HUES48 (cell line): ENCODE measurements at regions not wholly inside any gene's neighbourhood (a gene's known extent, or its start where the extent isn't known, plus 50 kb on each side); places are given as distances from the start of the nearest gene placed in this dataset.

Experiments used
- H3K27ac ChIP-seq: one replicate; pipeline ENCODE4 v1.7.0; 2013; ENCODE audit warnings: low read depth, low read length, inconsistent platforms
- H3K27me3 ChIP-seq: 2 replicates; pipeline ENCODE4 v1.6.1; 2013; ENCODE audit warnings: mild to moderate bottlenecking, low read length; ENCODE audit not compliant: control insufficient read depth, insufficient read depth
- H3K36me3 ChIP-seq: 2 replicates; pipeline ENCODE4 v1.6.1; 2013; ENCODE audit warnings: low read length; ENCODE audit not compliant: control insufficient read depth, insufficient read depth
- H3K4me1 ChIP-seq: 2 replicates; pipeline ENCODE4 v1.6.1; 2013; ENCODE audit warnings: mild to moderate bottlenecking, low read length; ENCODE audit not compliant: control insufficient read depth, insufficient read depth
- H3K4me3 ChIP-seq: 2 replicates; pipeline ENCODE4 v1.5.1; 2013; ENCODE audit warnings: mild to moderate bottlenecking, low read depth, low read length
- H3K9ac ChIP-seq: 2 replicates; pipeline ENCODE4 v1.6.1; 2013; ENCODE audit warnings: mild to moderate bottlenecking, low read depth, low read length, moderate library complexity
- H3K9me3 ChIP-seq: 2 replicates; pipeline ENCODE4 v1.6.1; 2013; ENCODE audit warnings: low read length; ENCODE audit not compliant: control insufficient read depth, insufficient read depth

GRCh38 chr18:14905350-14905749 is 157.4 kb downstream of the ANKRD30B start:
- no peak overlapping the region for H3K27ac ChIP-seq
- H3K9me3 ChIP-seq: peaks cover 68% of the 10 kb centered on the region
- no peaks in the 10 kb centered on the region for H3K4me1 ChIP-seq
- no peaks in the 10 kb centered on the region for H3K27me3 ChIP-seq
- H3K4me3 ChIP-seq: no peak overlapping the region; the same call in 1 of the 2 replicates
- no peaks in the 10 kb centered on the region for H3K36me3 ChIP-seq
- no peak overlapping the region for H3K9ac ChIP-seq

GRCh38 chr18:14905979-14906378 is 158.0 kb downstream of the ANKRD30B start:
- Histone ChIP-seq H3K9ac (no peak overlapping the region), H3K4me3 (no peak overlapping the region; the same call in 1 of the 2 replicates)

GRCh38 chr18:14907420-14907819 is 159.4 kb downstream of the ANKRD30B start:
- H3K4me3 ChIP-seq: no peak overlapping the region
- H3K27me3 ChIP-seq: no peaks in the 10 kb centered on the region
- H3K36me3 ChIP-seq: no peaks in the 10 kb centered on the region
- H3K27ac ChIP-seq: no peak overlapping the region
- no peak overlapping the region for H3K9ac ChIP-seq
- no peaks in the 10 kb centered on the region for H3K4me1 ChIP-seq
- H3K9me3 ChIP-seq: peaks cover 70% of the 10 kb centered on the region

More at GRCh38 chr18:14905979-14906378, 158.0 kb downstream of the ANKRD30B start:
- no peaks in the 10 kb centered on the region for H3K4me1 ChIP-seq
- no peaks in the 10 kb centered on the region for H3K36me3 ChIP-seq
- no peak overlapping the region for H3K27ac ChIP-seq
- H3K27me3 ChIP-seq: no peaks in the 10 kb centered on the region
- peaks cover 71% of the 10 kb centered on the region for H3K9me3 ChIP-seq

- Histone ChIP-seq H3K4me3 (no peak overlapping the region), H3K36me3 (no peaks in the 10 kb centered on the region), H3K9me3 (peaks cover 70% of the 10 kb centered on the region)
These were observed 160.6 kb downstream of the ANKRD30B start for GRCh38 chr18:14908541-14908940.

GRCh38 chr18:14912967-14913366 is 165.0 kb downstream of the ANKRD30B start:
- H3K27ac ChIP-seq: no peak overlapping the region
- H3K4me1 ChIP-seq: no peaks in the 10 kb centered on the region
- no peak overlapping the region for H3K9ac ChIP-seq
- H3K27me3 ChIP-seq: no peaks in the 10 kb centered on the region
- H3K4me3 ChIP-seq: no peak overlapping the region
- peaks cover 86% of the 10 kb centered on the region for H3K9me3 ChIP-seq
- H3K36me3 ChIP-seq: no peaks in the 10 kb centered on the region

More at GRCh38 chr18:14908541-14908940, 160.6 kb downstream of the ANKRD30B start:
- H3K4me1 ChIP-seq: no peaks in the 10 kb centered on the region
- H3K27ac ChIP-seq: no peak overlapping the region
- no peaks in the 10 kb centered on the region for H3K27me3 ChIP-seq
- no peak overlapping the region for H3K9ac ChIP-seq

GRCh38 chr18:14914121-14914520 is 166.1 kb downstream of the ANKRD30B start:
- Histone ChIP-seq H3K36me3 (no peaks in the 10 kb centered on the region), H3K4me3 (no peak overlapping the region), H3K4me1 (no peaks in the 10 kb centered on the region), H3K9ac (no peak overlapping the region), H3K27ac (no peak overlapping the region), H3K27me3 (no peaks in the 10 kb centered on the region), H3K9me3 (peaks cover 86% of the 10 kb centered on the region)

GRCh38 chr18:14914771-14915170 is 166.8 kb downstream of the ANKRD30B start:
- Histone ChIP-seq H3K36me3 (no peaks in the 10 kb centered on the region), H3K27me3 (no peaks in the 10 kb centered on the region), H3K9me3 (peaks cover 86% of the 10 kb centered on the region), H3K27ac (no peak overlapping the region), H3K9ac (no peak overlapping the region), H3K4me1 (no peaks in the 10 kb centered on the region), H3K4me3 (no peak overlapping the region)

- Histone ChIP-seq H3K4me3 (no peak overlapping the region), H3K27ac (no peak overlapping the region), H3K9ac (no peak overlapping the region), H3K4me1 (no peaks in the 10 kb centered on the region), H3K36me3 (no peaks in the 10 kb centered on the region), H3K27me3 (no peaks in the 10 kb centered on the region), H3K9me3 (peaks cover 93% of the 10 kb centered on the region)
These were observed 168.2 kb downstream of the ANKRD30B start for GRCh38 chr18:14916181-14916580.

- H3K4me1 ChIP-seq: no peaks in the 10 kb centered on the region
- no peak overlapping the region for H3K9ac ChIP-seq
- no peaks in the 10 kb centered on the region for H3K27me3 ChIP-seq
- H3K4me3 ChIP-seq: no peak overlapping the region
- H3K27ac ChIP-seq: no peak overlapping the region
- no peaks in the 10 kb centered on the region for H3K36me3 ChIP-seq
- peaks cover 96% of the 10 kb centered on the region for H3K9me3 ChIP-seq
These were observed 168.9 kb downstream of the ANKRD30B start for GRCh38 chr18:14916851-14917250.

GRCh38 chr18:14917311-14917710 is 169.3 kb downstream of the ANKRD30B start:
- Histone ChIP-seq H3K4me1 (no peaks in the 10 kb centered on the region), H3K36me3 (no peaks in the 10 kb centered on the region), H3K4me3 (no peak overlapping the region), H3K9ac (no peak overlapping the region), H3K27me3 (no peaks in the 10 kb centered on the region), H3K9me3 (peaks cover 92% of the 10 kb centered on the region), H3K27ac (no peak overlapping the region)

GRCh38 chr18:14919666-14920065 is 171.7 kb downstream of the ANKRD30B start:
- Histone ChIP-seq H3K36me3 (no peaks in the 10 kb centered on the region), H3K9me3 (peaks cover 90% of the 10 kb centered on the region), H3K9ac (no peak overlapping the region), H3K27me3 (no peaks in the 10 kb centered on the region), H3K4me1 (no peaks in the 10 kb centered on the region), H3K4me3 (no peak overlapping the region), H3K27ac (no peak overlapping the region)

- Histone ChIP-seq H3K36me3 (no peaks in the 10 kb centered on the region), H3K27ac (no peak overlapping the region), H3K9me3 (peaks cover 90% of the 10 kb centered on the region), H3K4me1 (no peaks in the 10 kb centered on the region), H3K27me3 (no peaks in the 10 kb centered on the region), H3K4me3 (no peak overlapping the region), H3K9ac (no peak overlapping the region)
These were observed 173.1 kb downstream of the ANKRD30B start for GRCh38 chr18:14921031-14921430.
